Endometrium (tissue), 2 donors: ENCODE measurements at regions not wholly inside any gene's neighbourhood (a gene's known extent, or its start where the extent isn't known, plus 50 kb on each side); places are given as distances from the start of the nearest gene placed in this dataset.
A peak's percentile ranks its signal among the peaks of the same experiment; 100 is the strongest.

Source experiments
- FAIRE-seq: peaks from 2 replicates; lab custom pipeline; 2012; peaks lifted over from hg19 to GRCh38; lab: Jason Lieb, UNC
- donor health status: control.
- donor health status: control.

DNA sequence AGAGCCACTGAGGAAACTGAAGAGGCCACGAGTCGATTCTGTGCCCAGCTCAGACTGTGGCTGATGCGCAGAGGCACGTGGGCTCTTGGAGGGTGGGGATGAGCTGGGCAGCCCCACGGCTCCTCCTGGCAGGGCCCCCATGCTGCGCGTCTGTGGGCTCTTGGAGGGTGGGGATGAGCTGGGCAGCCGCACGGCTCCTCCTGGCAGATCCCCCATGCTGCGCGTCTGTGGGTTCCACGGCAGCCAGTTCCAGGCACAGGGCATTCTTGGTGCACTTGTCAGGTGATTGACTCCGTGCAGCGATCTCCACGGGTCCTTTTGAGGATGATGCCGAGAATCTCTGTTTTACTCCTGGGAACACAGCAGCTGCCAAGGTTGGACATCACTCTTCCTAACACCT lies 138.1 kb upstream of the ZNF236 start:
- no peak for FAIRE-seq

DNA sequence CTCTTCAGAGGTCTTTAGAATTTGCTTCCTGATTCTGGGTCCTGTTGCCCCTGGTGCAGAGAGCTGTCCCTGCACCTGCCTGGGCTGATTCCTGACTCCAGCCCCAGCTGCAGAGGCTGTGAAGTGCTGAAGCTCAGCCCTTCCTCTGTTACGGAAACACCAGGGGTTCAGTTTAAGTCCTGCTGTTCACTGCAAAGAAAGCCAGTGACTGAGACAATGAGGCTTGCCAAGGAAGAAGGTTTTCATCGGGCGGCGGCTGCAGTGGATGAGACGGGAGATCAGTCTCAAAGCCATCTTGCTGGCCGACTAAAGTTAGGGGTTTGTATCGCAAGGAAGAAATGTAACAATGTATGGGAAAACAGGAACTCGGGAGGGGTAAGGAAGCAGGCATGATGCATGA lies 142.4 kb upstream of the ZNF236 start:
- FAIRE-seq: no peak

GRCh38 chr18:76679259-76679658 lies 143.1 kb upstream of the ZNF236 start:
- FAIRE-seq: no peak

GRCh38 chr18:76678248-76678647 lies 144.1 kb upstream of the ZNF236 start:
- no peak for FAIRE-seq

GRCh38 chr18:76674596-76674995 lies 147.8 kb upstream of the ZNF236 start:
- FAIRE-seq: no peak

DNA sequence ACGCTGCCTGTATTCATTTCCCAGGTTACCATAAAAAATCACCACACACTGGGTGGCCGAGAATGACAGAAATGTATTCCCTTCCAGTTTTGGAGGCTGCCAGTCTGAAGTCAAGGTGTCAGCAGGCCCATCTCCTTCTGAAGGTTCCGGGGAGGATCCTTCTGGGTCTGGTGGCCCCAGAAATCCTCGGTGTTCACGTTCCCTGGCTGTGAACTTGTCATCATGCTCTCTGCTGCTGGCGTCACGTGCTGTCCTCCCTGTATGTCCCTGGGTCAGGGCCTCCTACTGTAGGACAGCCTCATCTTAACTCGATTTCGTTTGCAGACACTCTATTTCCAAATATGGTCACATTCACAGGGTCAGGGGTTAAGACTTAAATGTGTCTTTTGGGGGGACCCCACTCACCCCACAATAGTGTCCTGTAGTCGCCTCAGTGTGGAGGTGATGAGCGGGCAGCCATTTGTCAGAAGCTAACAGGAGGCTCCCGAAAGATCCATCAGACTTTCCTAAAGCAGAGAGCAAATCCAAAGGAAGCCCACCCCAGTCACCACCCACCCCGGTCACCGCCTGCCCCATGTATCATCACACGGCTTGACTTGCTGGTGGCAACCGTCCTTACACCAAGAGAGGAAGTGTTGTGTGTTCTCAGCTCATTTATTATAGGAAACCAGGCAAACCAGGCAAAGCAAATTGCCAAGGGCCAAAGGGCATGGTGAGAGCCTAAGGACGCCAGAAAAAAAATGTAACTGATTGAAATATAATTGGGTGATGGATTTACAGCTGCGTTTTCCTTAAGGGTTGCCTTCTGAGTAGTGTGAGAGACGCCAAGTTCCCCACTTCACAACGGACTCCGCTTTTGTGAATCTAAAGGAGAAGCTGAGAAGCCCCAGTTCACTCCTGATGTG lies 148.8 kb upstream of the ZNF236 start:
- FAIRE-seq: no peak

GRCh38 chr18:76672627-76673026 lies 149.7 kb upstream of the ZNF236 start:
- no peak for FAIRE-seq

- FAIRE-seq: no peak
Measured at GRCh38 chr18:76670564-76671288, 151.6 kb upstream of the ZNF236 start.

DNA sequence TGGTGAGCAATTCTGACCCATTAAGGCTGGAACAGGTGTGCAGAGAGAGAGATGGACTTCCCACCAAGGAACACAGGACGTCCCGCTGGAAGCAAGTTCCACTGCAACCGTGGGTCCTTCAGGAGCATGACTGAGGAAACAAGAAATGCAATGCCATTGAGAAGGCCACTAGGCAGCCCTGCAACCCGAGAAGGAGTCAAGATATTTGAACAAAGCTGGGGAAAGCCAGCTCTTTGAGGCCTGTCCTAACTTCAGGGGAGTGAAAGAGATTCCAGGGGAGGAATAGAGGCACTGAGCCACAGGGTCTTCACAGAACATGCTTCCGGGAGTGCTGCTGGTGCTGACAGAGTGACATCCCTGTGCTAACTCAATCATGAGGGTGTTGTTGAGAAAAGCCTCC lies 153.8 kb upstream of the ZNF236 start:
- FAIRE-seq: no peak

DNA sequence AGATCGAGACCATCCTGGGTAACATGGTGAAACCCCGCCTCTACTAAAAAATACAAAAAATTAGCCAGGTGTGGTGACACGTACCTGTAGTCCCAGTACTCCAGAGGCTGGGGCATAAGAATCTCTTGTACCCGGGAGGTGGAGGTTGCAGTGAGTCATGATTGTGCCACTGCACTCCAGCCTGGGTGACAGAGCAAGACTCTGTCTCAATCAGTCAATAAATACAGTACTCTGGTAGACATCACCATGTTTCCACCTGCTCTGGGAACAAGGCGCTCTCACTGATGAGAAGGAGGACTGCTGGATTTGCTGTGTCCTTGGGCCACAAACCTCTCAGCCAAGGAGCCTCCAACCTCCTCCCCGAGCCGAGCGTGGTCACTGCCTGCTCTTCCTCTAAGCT lies 154.2 kb upstream of the ZNF236 start:
- FAIRE-seq: no peak

DNA sequence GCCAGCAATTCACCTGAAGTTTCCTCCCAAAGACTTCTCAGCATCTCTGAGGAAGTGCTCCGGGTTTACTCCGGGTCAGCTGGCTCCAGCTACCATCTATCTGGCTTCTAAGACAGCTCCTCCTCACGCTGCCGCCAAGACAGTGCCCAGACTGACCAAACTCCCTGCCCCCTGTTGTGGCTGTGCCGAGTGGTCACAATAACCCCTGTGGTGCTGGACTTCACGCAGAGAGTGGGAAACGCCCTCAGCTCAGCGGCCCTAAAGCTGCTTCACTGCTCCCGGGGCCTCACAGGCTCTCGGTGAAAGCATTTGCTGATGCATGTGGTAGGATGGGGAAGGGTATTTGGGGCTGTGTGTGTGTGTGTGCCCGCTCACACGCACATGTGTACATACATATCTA lies 154.8 kb upstream of the ZNF236 start:
- FAIRE-seq: no peak

GRCh38 chr18:76662626-76663025 lies 159.7 kb upstream of the ZNF236 start:
- FAIRE-seq: peak; percentile 89

DNA sequence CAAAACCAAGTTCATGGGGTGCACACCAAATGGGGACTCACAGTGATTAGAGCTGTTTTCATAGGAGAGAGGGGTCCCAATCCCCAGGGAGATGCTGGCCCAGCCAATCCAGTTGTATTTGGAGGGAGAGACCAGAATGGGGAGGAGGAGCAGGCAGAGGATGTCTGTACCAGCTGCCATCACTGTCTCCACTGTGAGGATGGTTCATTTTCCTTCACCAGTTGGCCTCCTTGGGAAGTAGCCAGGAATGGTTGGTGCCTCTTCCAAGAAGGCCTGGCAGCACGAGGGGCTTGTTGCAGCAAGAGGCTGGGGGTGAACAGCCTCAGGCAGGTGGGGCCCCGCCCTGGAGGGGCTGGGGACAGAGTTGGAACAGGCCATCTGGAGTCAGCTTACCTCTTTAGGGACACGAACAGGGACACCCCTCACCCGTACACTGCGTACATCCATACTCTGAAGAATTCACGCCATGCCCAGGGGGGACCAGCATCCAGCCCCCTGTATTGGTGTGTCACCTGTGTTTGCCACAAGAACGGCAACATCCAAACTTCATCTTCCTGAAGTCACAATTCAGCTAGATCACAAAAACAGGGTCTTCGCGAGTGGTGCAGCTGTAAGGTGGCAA lies 161.7 kb upstream of the ZNF236 start:
- FAIRE-seq: no peak

DNA sequence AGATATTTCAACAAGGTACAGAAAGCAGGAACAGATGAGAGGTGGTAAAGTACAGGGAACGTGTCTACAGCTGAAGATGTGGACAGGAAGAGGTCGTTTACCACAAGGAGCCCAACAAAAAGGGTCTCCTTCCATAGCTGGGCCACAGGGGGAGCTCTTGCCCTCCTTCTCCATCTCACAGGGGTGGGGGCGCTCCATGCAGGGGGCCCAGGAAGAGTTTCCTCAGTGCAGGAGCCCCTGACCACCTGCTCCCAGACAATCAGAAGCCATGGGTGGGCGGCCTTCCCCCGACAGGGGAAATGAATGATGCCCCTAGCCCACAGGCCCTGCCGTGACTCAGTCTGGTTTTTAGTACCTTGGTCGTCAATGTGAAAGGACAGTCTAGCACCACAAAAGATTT lies 163.6 kb upstream of the ZNF516 start:
- no peak for FAIRE-seq

GRCh38 chr18:76657911-76658470 lies 162.9 kb upstream of the ZNF516 start:
- no peak for FAIRE-seq

DNA sequence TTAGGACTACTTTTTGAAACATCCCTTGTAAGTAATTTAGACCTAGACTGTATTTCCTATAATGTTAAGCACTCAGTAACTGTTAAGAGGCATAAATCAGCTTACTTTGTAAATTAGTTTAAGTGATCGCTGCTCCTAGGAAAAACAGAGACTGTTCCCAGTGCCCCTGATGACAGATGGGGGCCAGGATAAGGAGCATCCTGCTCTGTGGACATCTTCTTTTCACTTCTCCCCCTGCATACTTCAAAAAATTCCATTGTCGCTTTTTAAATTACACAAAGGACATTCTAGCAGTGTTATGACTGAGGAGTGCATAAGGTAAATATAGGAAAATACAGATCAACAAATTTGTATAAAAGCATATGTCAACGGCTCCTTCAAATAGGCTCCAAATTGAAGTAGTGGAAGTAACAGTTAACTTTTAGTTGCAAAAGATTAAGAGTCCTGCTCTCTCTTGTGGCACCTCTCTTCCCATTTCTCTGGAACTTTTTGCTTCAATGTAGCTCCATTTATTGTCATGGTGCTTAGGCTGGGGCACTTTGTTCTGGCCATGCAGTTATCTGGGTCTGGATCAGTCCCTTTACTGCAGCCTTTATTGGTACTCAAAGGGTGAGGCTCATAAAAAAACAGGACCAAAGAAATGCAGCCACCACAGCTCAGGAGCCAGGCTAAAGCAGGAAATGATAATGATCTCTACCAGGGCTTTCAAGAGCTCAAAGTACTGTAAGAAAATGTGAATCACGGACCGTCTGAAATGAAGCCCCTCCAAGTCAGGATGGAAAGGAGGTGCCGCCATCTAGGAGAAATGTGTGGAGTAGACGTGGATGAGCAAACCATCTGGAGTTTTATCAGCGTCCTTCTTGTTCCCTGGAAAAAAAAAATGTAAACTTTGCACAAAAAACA lies 162.1 kb upstream of the ZNF516 start:
- FAIRE-seq: peak; percentile 92

GRCh38 chr18:76654577-76654976 lies 159.5 kb upstream of the ZNF516 start:
- no peak for FAIRE-seq

DNA sequence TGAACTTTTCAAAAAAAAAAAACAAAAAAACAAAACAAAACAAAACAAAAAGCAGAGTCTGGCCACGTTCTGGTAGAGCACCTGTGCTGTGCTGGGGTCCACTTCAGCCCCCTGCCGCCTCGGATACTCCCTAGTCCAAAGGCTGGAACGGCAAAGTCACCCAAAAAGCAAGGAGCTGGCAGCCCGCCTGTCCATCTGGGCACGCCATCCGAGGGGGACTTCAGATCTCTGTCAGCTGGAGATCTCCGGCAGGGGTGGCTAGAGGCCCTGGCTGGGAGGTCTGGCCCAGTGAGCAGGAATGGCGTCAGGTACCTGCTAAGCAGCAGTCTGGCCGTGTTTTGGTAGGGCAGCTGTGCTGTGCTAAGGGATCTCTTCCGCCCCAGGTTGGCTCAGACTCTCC lies 152.3 kb upstream of the ZNF516 start:
- no peak for FAIRE-seq

GRCh38 chr18:76644580-76644979 lies 149.5 kb upstream of the ZNF516 start:
- no peak for FAIRE-seq

DNA sequence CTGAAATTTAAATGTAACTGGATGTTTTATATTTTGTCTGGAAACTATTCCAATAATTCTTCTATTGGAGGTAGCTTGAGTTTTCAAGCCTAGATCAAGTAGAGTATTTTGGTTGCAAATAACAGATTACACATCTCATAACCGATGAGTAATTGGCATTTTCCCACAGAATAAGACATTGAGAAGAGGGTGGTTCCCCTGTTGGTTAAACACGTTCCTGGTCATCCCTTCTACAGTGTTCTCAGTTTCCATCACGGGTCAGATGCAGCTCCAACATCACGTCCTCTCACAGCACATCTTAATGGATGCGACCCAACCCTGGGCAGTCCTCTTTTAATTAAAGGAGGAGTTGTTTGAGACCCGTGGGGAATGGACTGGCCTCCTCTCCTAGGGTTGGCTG lies 149.0 kb upstream of the ZNF516 start:
- FAIRE-seq: peak; percentile 68

- FAIRE-seq: no peak
Measured at GRCh38 chr18:76643199-76643598, 148.2 kb upstream of the ZNF516 start.

- no peak for FAIRE-seq
Measured at GRCh38 chr18:76640438-76640837, 145.4 kb upstream of the ZNF516 start.
